AG09309 (cell line): ENCODE measurements at regions not wholly inside any gene's neighbourhood (a gene's known extent, or its start where the extent isn't known, plus 50 kb on each side); places are given as distances from the start of the nearest gene placed in this dataset.

Experiments used
- DNase-seq: peaks from one replicate; pipeline ENCODE4 v3.0.0-alpha.2; 2010; ENCODE audit warnings: low read depth
- H3K4me3 ChIP-seq: 2 replicates; pipeline ENCODE4 v1.5.1; 2011; ENCODE audit warnings: mild to moderate bottlenecking, low read depth, low read length, moderate library complexity; ENCODE audit not compliant: control insufficient read depth
- CTCF ChIP-seq: IDR thresholded peaks from 2 replicates; pipeline ENCODE4 v1.5.1; 2011; ENCODE audit warnings: mild to moderate bottlenecking, low read depth, low read length, inconsistent platforms; ENCODE audit not compliant: insufficient read depth, control insufficient read depth; ENCODE audit errors: missing control alignments

DNA sequence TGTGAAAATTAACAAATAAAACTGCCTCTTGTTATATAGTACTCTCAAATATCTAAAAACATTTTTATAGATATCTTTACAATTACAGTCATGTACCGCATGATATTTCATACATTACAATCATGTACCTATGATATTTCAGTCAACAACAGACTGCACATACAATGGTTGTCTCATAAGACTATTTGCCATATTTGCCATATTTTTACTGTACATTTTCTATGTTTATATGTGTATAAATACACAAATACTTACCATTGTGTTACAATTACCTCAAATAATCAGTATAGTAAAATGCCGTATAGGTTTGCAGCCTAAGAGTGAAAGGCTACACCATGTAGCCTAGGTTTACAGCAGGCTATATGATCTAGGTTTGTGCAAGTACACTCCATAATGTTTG, 336.0 kb upstream of the PCDH15 start:
- no peak for TF ChIP-seq CTCF
- DNase-seq = no peak
- no peak overlapping the region for H3K4me3 ChIP-seq

DNA sequence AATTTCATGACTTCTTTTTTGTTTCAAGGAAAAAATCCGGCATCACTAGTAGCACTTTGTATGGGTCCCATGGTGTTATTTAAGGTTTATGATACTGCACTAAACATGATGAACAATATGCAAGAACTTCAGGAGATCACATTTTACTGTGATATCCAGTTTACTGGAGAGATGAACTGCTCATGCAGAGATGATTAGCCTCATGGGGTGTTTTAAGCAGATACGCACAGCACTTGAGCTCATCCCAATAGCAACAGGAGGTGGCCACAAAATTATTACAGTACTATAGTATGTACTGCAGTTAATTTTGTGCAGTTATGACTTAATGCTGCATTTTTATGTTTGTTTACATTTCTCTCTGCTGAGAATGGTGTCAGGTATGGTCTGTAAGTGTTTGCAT, 303.7 kb upstream of the PCDH15 start:
- no peak for DNase-seq
- no peak for TF ChIP-seq CTCF
- no peak overlapping the region for H3K4me3 ChIP-seq

DNA sequence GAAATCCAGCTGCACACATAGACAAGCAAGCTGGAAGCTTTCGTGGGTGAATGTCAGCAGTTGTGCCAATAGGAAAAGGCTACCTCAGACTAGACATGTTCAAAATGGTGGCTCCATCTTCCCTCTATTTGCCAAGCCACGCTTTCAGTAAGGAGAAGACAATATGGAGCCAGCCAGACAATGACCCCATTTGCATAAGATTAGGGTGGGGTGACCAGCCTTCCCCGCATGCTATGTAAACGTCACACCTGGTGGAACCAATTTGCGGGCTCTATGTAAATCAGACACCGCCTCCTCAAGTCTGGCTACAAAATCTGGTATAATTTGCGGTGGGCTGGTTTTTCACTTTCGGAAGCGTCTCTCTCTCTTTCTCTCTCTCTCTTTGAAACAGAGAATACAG, 297.4 kb upstream of the PCDH15 start:
- H3K4me3 ChIP-seq = no peak overlapping the region
- TF ChIP-seq CTCF = no peak
- DNase-seq = no peak

DNA sequence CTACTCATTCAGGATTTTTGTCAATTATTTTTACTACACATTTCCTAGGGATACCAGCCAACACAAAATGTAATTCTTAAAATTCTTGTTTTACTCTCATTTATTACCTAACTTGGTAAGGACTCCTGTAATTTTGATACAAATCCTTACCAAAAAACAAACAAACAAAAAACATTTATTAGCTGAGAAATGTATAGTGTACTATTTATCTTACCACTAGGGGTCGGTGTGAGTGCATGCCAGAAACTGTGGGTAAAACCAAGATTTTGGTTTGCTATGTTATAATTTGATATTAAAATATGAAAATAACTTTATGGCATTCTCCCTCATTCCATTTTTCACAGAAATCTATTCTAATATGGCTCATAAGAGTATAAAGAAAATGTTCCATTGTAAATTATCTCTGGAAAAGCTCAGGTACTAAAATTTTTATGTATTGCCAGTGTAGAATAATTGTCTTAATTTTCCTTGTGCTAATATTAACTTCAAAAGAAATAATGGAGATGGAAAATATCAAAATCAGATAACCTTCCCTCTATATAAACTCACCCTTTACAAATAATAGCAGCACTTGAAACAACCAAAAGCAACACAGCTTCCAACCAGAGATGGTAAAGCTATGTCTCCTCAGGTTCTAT, 290.8 kb upstream of the PCDH15 start:
- TF ChIP-seq CTCF = peak; percentile 54
- no peak for DNase-seq
- H3K4me3 ChIP-seq = no peak overlapping the region

DNA sequence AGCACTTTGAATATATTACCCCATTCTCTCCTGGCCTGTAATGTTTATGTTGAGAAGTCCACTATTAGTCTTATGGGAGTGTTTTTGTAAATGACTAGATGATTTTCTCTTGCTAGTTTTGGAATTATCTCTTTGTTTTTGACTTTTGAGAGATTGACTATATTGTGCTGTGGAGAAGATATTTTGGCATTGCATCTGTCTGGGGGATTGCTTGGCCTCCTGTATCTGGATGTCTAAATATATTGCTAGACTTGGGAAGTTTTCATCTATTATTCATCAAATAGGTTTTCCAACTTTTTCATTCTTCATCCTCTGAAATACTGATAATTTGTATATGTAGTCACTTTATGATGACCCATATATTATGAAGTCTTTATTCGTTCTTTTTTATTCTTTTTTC, 277.1 kb upstream of the PCDH15 start:
- H3K4me3 ChIP-seq = no peak overlapping the region
- TF ChIP-seq CTCF = no peak
- no peak for DNase-seq

DNA sequence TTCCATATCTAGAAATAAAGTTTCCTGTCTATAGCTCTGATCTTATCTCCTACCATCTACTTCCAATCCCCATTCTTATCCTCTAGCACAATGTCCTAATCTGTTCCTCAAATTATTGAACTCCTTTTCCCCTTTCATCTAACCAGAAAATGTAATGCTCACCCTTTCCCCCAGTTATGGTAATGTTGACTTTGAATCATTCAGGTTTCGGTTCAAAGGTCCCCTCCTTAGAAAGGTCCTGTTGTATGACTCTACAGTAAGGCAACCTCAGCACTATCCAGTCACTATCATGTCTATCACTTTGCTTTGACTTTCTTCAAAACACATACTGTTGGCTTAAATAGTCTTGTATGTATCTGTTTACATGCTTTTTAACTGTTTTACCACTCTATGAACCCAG, 264.2 kb upstream of the PCDH15 start:
- no peak for DNase-seq
- TF ChIP-seq CTCF = no peak
- no peak overlapping the region for H3K4me3 ChIP-seq

DNA sequence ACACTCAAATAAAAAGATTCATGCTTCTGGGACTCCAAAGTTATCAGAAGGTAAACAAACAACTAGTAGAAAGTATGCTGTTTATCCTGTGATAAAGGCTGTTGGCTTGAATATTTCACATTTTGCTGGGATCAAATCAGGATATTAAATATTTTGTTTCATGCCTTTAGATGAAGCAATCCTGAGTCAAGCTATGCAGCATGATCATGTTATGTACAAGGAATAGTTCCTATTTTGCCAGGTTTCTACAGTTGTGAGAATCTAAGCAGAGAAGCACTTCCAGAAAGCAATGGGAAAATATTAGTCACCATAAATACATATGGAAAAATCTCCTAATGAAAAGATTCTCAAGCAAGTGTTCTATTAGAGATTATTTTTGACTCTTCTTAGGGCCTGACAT, 262.8 kb upstream of the PCDH15 start:
- DNase-seq = no peak
- TF ChIP-seq CTCF = no peak
- H3K4me3 ChIP-seq = no peak overlapping the region
